MCF 10A (cell line): ENCODE measurements at regions not wholly inside any gene's neighbourhood (a gene's known extent, or its start where the extent isn't known, plus 50 kb on each side); places are given as distances from the start of the nearest gene placed in this dataset.

Experiments used
- BruUV-seq: library from RNA; stranded (reverse); fragments of 400-500 nt; replicated peaks from 2 replicates; lab custom pipeline; 2021; lab: Mats Ljungman, UMichigan
- CTCF ChIA-PET: fragments of 300-600 bp; sonication (Branson Sonifier 250); formaldehyde crosslinking; extraction: SDS; loops from one replicate; lab custom pipeline; 2021; ENCODE audit warnings: antibody characterized with exemption, inconsistent platforms; lab: Yijun Ruan, JAX
- POLR2A ChIA-PET: fragments of 300-600, 350-650 bp; sonication (Branson Sonifier 250); formaldehyde crosslinking; extraction: SDS; loops from one replicate; lab custom pipeline; 2020; ENCODE audit warnings: antibody characterized with exemption, inconsistent platforms; lab: Yijun Ruan, JAX
- DNase-seq: peaks from one replicate; pipeline ENCODE4 v3.0.0-alpha.2; 2018; ENCODE audit not compliant: unreplicated experiment
- H3K27ac Mint-ChIP-seq: one replicate; pipeline ENCODE4 v1.8.0; 2022; ENCODE audit warnings: mild to moderate bottlenecking, low read depth, mixed read lengths; ENCODE audit not compliant: unreplicated experiment
- H3K27me3 Mint-ChIP-seq: one replicate; pipeline ENCODE4 v1.8.0; 2022; ENCODE audit warnings: mixed read lengths; ENCODE audit not compliant: insufficient read depth, unreplicated experiment
- H3K36me3 Mint-ChIP-seq: one replicate; pipeline ENCODE4 v1.8.0; 2022; ENCODE audit warnings: mild to moderate bottlenecking, moderate library complexity, mixed read lengths; ENCODE audit not compliant: insufficient read depth, unreplicated experiment
- H3K4me1 Mint-ChIP-seq: one replicate; pipeline ENCODE4 v1.8.0; 2022; ENCODE audit warnings: mixed read lengths; ENCODE audit not compliant: insufficient read depth, unreplicated experiment
- H3K4me3 Mint-ChIP-seq: one replicate; pipeline ENCODE4 v1.8.0; 2022; ENCODE audit warnings: mild to moderate bottlenecking, moderate library complexity, mixed read lengths; ENCODE audit not compliant: unreplicated experiment
- H3K9me3 Mint-ChIP-seq: one replicate; pipeline ENCODE4 v1.8.0; 2022; ENCODE audit warnings: mixed read lengths; ENCODE audit not compliant: unreplicated experiment
- CTCF ChIP-seq: fragments of 200-600 bp; IDR thresholded peaks from one replicate; pipeline ENCODE4 v1.8.0; 2022; ENCODE audit warnings: antibody characterized with exemption, mild to moderate bottlenecking; ENCODE audit not compliant: unreplicated experiment
- intact Hi-C: fragments of 100-400 bp; cut with micrococcal nuclease; formaldehyde crosslinking; loops from 2 replicates; pipeline ENCODE4 v1.14.1; 2022

- H3K4me1 Mint-ChIP-seq = no peaks in the 10 kb centered on the region
- ChIA-PET POLR2A (no interaction called here), CTCF (no interaction called here)
- H3K9me3 Mint-ChIP-seq = peaks cover 15% of the 10 kb centered on the region
- no peak for DNase-seq
- no peak overlapping the region for H3K4me3 Mint-ChIP-seq
- BruUV-seq = no TSS peak
- intact Hi-C loops = no loop called here
- peaks cover 24% of the 10 kb centered on the region for H3K27me3 Mint-ChIP-seq
- no peak for TF ChIP-seq CTCF
- H3K27ac Mint-ChIP-seq = no peak overlapping the region
- H3K36me3 Mint-ChIP-seq = no peaks in the 10 kb centered on the region
Observed at GRCh38 chr12:114245555-114245954, 160.4 kb downstream of the TBX5 start.

DNA sequence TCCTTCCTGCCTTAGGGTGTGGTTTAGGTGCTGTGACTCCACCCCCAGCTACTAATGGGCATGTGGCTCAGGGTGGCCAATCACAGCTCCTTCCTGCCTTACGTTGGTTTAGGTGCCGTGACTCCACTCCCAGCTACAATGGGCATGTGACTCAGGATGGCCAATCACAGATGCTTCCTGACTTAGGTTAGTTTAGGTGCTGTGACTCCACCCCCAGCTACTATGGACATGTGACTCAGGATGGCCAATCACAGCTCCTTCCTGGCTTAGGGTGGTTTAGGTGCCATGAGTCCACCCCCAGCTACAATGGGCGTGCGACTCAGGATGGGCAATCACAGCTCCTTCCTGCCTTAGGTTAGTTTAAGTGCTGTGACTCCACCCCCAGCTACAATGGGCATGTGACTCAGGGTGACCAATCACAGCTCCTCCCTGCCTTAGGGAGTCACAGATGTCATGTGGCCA lies 163.9 kb downstream of the TBX5 start:
- no TSS peak for BruUV-seq
- intact Hi-C loops = no loop called here
- ChIA-PET CTCF (interaction anchor here (1.5 kb wide), 1 partner anchor 266 kb away, joined by 5 read pairs; no protein-coding TSS in a partner anchor), POLR2A (interaction anchor here (0.5 to 0.6 kb wide), 2 partner anchors 276 to 1057 kb away, joined by 3 to 5 read pairs; partner anchors contain the start of genes DDX54 and RBM19)
- no peaks in the 10 kb centered on the region for H3K36me3 Mint-ChIP-seq
- peaks cover 43% of the 10 kb centered on the region for H3K27me3 Mint-ChIP-seq
- DNase-seq = no peak
- no peak overlapping the region for H3K4me3 Mint-ChIP-seq
- no peak overlapping the region for H3K27ac Mint-ChIP-seq
- TF ChIP-seq CTCF = no peak
- no peaks in the 10 kb centered on the region for H3K4me1 Mint-ChIP-seq
- H3K9me3 Mint-ChIP-seq = no peaks in the 10 kb centered on the region

- H3K9me3 Mint-ChIP-seq = no peaks in the 10 kb centered on the region
- intact Hi-C loops = no loop called here
- no peak for TF ChIP-seq CTCF
- H3K27me3 Mint-ChIP-seq = peaks cover 40% of the 10 kb centered on the region
- no peaks in the 10 kb centered on the region for H3K36me3 Mint-ChIP-seq
- H3K4me1 Mint-ChIP-seq = no peaks in the 10 kb centered on the region
- no peak overlapping the region for H3K27ac Mint-ChIP-seq
- ChIA-PET CTCF (no interaction called here), POLR2A (no interaction called here)
- no TSS peak for BruUV-seq
- no peak overlapping the region for H3K4me3 Mint-ChIP-seq
- no peak for DNase-seq
Observed at GRCh38 chr12:114240288-114240687, 165.7 kb downstream of the TBX5 start.

DNA sequence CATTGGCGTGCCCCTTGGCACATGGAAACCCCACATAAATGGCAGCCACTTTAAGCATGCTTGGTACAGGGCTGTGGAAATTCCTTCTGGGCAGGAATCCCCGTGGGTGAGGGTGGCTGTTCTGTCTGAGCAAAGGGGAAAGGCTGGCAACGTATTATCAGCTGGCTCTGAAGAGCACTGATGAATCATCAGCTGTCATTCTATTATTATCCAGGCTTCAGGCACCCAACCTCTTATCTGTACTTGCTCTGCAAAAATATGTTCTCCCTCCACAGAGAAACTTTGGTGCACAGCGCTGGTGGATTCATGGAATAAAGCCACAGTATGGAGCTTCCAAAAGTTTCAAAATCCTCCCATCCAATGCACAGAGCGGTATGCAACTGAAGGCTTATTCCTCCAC lies 167.1 kb downstream of the TBX5 start:
- peaks cover 29% of the 10 kb centered on the region for H3K27me3 Mint-ChIP-seq
- H3K27ac Mint-ChIP-seq = no peak overlapping the region
- ChIA-PET POLR2A (no interaction called here), CTCF (interaction anchor here (1.1 kb wide), 2 partner anchors 68 to 269 kb away, joined by 3 to 4 read pairs; no protein-coding TSS in a partner anchor)
- no peak for DNase-seq
- no peaks in the 10 kb centered on the region for H3K4me1 Mint-ChIP-seq
- no peaks in the 10 kb centered on the region for H3K9me3 Mint-ChIP-seq
- no peak for TF ChIP-seq CTCF
- no TSS peak for BruUV-seq
- no peak overlapping the region for H3K4me3 Mint-ChIP-seq
- H3K36me3 Mint-ChIP-seq = no peaks in the 10 kb centered on the region
- intact Hi-C loops = no loop called here
